Heart left ventricle (tissue), 13 donors: ENCODE measurements at regions not wholly inside any gene's neighbourhood (a gene's known extent, or its start where the extent isn't known, plus 50 kb on each side); places are given as distances from the start of the nearest gene placed in this dataset.

ENCODE experiments used
- CTCF ChIP-seq, 12 donors: fragments of 200-600 bp; sonication (generic) in 4 of 12; IDR thresholded peaks; one replicate each; pipeline versions ENCODE4 v1.5.0 to v1.8.0; 2018 to 2022; ENCODE audit warnings: antibody characterized with exemption in 12 of 12, mild to moderate bottlenecking in 5 of 12
- POLR2A ChIP-seq, 2 donors: fragments of 450-650 bp; IDR thresholded peaks; one replicate each; pipeline ENCODE4 v1.6.1; 2017; ENCODE audit warnings: antibody characterized with exemption in 2 of 2, mild to moderate bottlenecking in 2 of 2, moderate library complexity in 2 of 2
- donor health status: ischemic (EF 13 %, LVEDD 7.1; RV severe dilation, severe dysfunction).
- donor health status: DM: no; HTN: yes; CAD: no.
- donor health status: DM: no; HTN: no; CAD: no.
- donor health status: ischemic (EF 25% LVEDD 6.9; RV normal size, moderate dysfunction).
- donor health status: ischemic (EF 25% LVEDD 5.7; RV mildly dilated, moderate dysfunction).
- donor health status: ischemic (EF 35%, LVEDD 5.7; RV mildly dilated, moderate dysfunction).
- donor health status: nonischemic (EF 11% LVEDD 7.7; RV severe dilation, severe dysfunction).
- donor health status: DM: yes; HTN: yes; CAD: no.
- donor health status: PGD.
- donor health status: ischemic (EF 29% LVEDD 5.4; RV normal size, mild dysfunction).
- donor health status: nonischemic (EF 23%, LVEDD 6.1; RV moderate dilation, normal function).

GRCh38 chr3:117226932-117227331, 517.4 kb downstream of the TUSC7 start:
- TF ChIP-seq POLR2A (IDR thresholded peaks at IDR 0.05) (no peak), CTCF (IDR thresholded peaks at IDR 0.05) (no peak)
